ENCODE measurements at regions not wholly inside any gene's neighbourhood (a gene's known extent, or its start where the extent isn't known, plus 50 kb on each side); places are given as distances from the start of the nearest gene placed in this dataset.

- ATAC-seq (no peak), DNase-seq (no peak)
- intact Hi-C loops (cut with DNase I), result no loop called here
- WGBS (ENCODE audit: insufficient coverage, low coverage, low lambda C conversion rate, missing lambda C conversion rate), result 100% methylated on average over 1 of the region's 11 CpGs
- no peak overlapping the region for H3K27ac ChIP-seq
- TF ChIP-seq, protein P1, sequence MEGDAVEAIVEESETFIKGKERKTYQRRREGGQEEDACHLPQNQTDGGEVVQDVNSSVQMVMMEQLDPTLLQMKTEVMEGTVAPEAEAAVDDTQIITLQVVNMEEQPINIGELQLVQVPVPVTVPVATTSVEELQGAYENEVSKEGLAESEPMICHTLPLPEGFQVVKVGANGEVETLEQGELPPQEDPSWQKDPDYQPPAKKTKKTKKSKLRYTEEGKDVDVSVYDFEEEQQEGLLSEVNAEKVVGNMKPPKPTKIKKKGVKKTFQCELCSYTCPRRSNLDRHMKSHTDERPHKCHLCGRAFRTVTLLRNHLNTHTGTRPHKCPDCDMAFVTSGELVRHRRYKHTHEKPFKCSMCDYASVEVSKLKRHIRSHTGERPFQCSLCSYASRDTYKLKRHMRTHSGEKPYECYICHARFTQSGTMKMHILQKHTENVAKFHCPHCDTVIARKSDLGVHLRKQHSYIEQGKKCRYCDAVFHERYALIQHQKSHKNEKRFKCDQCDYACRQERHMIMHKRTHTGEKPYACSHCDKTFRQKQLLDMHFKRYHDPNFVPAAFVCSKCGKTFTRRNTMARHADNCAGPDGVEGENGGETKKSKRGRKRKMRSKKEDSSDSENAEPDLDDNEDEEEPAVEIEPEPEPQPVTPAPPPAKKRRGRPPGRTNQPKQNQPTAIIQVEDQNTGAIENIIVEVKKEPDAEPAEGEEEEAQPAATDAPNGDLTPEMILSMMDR (IDR thresholded peaks at IDR 0.05), result no peak
- TF ChIP-seq POLR2A (IDR thresholded peaks at IDR 0.05), result no peak
- H3K9me3 ChIP-seq, result no peaks in the 10 kb centered on the region
- H3K36me3 ChIP-seq, result no peaks in the 10 kb centered on the region
- no peak overlapping the region for H3K4me3 ChIP-seq
- H3K4me1 ChIP-seq, result no peaks in the 10 kb centered on the region
- no peaks in the 10 kb centered on the region for H3K27me3 ChIP-seq
Observed at GRCh38 chr2:9761577-9761976, 81.7 kb upstream of the TAF1B start.

- no peak for TF ChIP-seq POLR2A (IDR thresholded peaks at IDR 0.05)
- TF ChIP-seq, protein P1 (IDR thresholded peaks at IDR 0.05), result no peak
- Histone ChIP-seq H3K27ac (no peak overlapping the region), H3K27me3 (no peaks in the 10 kb centered on the region), H3K4me3 (no peak overlapping the region), H3K4me1 (no peaks in the 10 kb centered on the region), H3K9me3 (no peaks in the 10 kb centered on the region), H3K36me3 (no peaks in the 10 kb centered on the region)
- DNase-seq, result no peak
- intact Hi-C loops (cut with DNase I), result no loop called here
- no peak for ATAC-seq
- WGBS (ENCODE audit: insufficient coverage, low coverage, low lambda C conversion rate, missing lambda C conversion rate), result 95% methylated on average over 5 of the region's 5 CpGs
Observed at GRCh38 chr2:9762164-9762563, 81.1 kb upstream of the TAF1B start.

DNA sequence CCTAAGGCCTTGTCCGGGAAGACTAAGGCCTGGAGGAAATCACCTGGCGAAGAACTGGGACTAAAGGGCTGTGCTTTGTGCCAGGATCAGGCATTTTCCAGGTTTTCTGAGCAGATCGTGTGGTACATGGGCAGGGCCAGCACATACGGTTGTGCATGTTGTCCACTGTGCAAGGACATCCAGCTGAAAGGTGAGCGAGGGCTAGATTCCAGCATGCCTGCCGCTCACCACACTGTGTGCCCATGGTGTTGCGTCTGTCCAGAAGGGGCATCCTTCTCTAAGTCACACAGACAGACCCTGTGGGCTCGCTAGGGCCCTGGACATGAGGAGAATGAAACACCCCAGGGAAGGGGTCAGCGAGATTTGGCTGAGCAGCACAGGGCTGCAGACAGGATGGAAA is 80.3 kb upstream of the TAF1B start:
- H3K9me3 ChIP-seq, result no peaks in the 10 kb centered on the region
- WGBS (ENCODE audit: insufficient coverage, low coverage, low lambda C conversion rate, missing lambda C conversion rate), result 67% methylated on average over 2 of the region's 9 CpGs
- H3K27me3 ChIP-seq, result no peaks in the 10 kb centered on the region
- H3K27ac ChIP-seq, result no peak overlapping the region
- no peak for ATAC-seq
- H3K4me1 ChIP-seq, result no peaks in the 10 kb centered on the region
- no peak for DNase-seq
- H3K4me3 ChIP-seq, result no peak overlapping the region
- TF ChIP-seq, protein P1 (IDR thresholded peaks at IDR 0.05), result no peak
- no peak for TF ChIP-seq POLR2A (IDR thresholded peaks at IDR 0.05)
- H3K36me3 ChIP-seq, result no peaks in the 10 kb centered on the region
- intact Hi-C loops (cut with DNase I), result no loop called here

DNA sequence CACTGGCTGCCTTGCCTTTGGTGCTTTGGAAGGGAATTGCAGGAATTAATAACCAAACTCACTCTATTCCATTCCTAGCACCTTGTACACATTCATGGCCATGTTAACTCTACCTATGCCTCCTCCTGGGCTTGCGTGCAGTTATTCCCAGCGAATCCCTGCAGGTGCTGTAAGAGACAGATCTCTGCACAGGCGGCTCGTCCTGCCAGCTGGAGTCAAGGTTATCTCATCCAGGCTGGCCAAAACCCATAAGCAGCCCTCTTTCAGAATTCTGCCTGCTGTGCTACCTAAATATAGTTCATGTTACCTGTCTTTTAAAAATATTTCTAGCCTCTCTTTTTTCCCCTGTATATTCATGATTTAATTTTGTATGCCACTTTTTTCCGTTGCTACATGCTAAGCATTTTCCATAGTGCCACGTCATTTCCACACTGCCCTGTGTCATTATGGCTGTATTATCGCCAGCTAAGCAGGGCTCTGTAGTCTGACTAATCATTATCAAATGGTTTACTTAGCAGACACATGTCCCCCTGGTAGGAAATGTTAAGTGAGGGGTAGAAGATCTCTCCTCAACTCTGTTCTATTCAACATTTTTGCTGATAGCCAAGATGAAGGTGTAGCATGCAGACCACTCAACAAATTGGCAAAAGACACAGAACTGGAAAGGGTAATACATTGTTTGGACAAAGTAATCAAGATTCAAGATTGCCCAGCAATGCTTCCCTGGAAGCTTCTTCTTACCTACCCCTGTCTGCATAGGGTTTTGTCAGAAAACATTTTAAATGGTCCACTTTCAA is 79.7 kb upstream of the TAF1B start:
- no peaks in the 10 kb centered on the region for H3K9me3 ChIP-seq
- WGBS (ENCODE audit: insufficient coverage, low coverage, low lambda C conversion rate, missing lambda C conversion rate), result 55% methylated on average over 6 of the region's 7 CpGs
- no peaks in the 10 kb centered on the region for H3K27me3 ChIP-seq
- DNase-seq (no peak), ATAC-seq (peak in 1 of 4 donors; percentile 41)
- H3K27ac ChIP-seq, result no peak overlapping the region
- intact Hi-C loops (cut with DNase I), result no loop called here
- no peak overlapping the region for H3K4me3 ChIP-seq
- H3K36me3 ChIP-seq, result no peaks in the 10 kb centered on the region
- TF ChIP-seq, protein P1 (IDR thresholded peaks at IDR 0.05), result no peak
- TF ChIP-seq POLR2A (IDR thresholded peaks at IDR 0.05), result no peak
- H3K4me1 ChIP-seq, result no peaks in the 10 kb centered on the region

Measured in right lobe of liver (tissue), 6 donors.